Ovary (tissue), 3 donors: ENCODE measurements at regions not wholly inside any gene's neighbourhood (a gene's known extent, or its start where the extent isn't known, plus 50 kb on each side); places are given as distances from the start of the nearest gene placed in this dataset.

ENCODE experiments used
- POLR2A ChIP-seq: fragments of 450-650 bp; IDR thresholded peaks from one replicate; pipeline ENCODE4 v1.6.1; 2017; ENCODE audit warnings: antibody characterized with exemption, mild to moderate bottlenecking, moderate library complexity
- TF ChIP-seq, protein P1 (sequence below), 3 donors: fragments of 450-650 bp in 2 of 3; fragments of 200-600 bp in 1 of 3; IDR thresholded peaks; one replicate each; pipeline versions ENCODE4 v1.5.1 to v1.8.0; 2016 to 2022; ENCODE audit warnings: antibody characterized with exemption in 3 of 3, mild to moderate bottlenecking in 1 of 3
- donor health status: DM: no; HTN: no; CAD: no.

DNA sequence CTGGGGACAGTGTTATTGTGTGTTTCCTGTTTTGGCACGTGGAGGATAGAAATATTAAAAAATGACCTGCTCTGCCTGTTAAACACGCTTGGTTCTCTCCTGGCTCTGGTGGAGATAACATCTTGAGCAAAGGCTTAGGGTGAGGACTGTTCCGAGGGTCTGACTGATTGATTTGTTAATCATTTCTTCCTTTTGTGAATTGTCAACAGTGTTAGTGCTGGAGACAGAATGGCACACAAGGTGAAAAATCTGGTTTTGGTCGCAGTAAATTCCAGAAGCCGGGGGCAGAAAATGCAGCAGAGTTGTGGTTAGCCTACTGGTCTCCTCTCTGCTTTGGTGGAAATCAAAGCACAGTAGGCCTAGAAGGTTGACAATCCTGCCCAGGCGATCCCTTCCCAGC, 163.6 kb downstream of the FGF9 start:
- TF ChIP-seq, protein P1, sequence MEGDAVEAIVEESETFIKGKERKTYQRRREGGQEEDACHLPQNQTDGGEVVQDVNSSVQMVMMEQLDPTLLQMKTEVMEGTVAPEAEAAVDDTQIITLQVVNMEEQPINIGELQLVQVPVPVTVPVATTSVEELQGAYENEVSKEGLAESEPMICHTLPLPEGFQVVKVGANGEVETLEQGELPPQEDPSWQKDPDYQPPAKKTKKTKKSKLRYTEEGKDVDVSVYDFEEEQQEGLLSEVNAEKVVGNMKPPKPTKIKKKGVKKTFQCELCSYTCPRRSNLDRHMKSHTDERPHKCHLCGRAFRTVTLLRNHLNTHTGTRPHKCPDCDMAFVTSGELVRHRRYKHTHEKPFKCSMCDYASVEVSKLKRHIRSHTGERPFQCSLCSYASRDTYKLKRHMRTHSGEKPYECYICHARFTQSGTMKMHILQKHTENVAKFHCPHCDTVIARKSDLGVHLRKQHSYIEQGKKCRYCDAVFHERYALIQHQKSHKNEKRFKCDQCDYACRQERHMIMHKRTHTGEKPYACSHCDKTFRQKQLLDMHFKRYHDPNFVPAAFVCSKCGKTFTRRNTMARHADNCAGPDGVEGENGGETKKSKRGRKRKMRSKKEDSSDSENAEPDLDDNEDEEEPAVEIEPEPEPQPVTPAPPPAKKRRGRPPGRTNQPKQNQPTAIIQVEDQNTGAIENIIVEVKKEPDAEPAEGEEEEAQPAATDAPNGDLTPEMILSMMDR (IDR thresholded peaks at IDR 0.05), result no peak
- TF ChIP-seq POLR2A, result no peak
